Neuron (in vitro differentiated cells): ENCODE measurements at regions not wholly inside any gene's neighbourhood (a gene's known extent, or its start where the extent isn't known, plus 50 kb on each side); places are given as distances from the start of the nearest gene placed in this dataset.

Source experiments
- H2AFZ ChIP-seq: one replicate; pipeline ENCODE4 v1.6.1; 2013; ENCODE audit warnings: low read depth, mild to moderate bottlenecking, inconsistent platforms, low read length, moderate library complexity
- H3K27me3 ChIP-seq: one replicate; pipeline ENCODE4 v1.6.1; 2013; ENCODE audit warnings: low read length; ENCODE audit not compliant: insufficient read depth
- H3K36me3 ChIP-seq: one replicate; pipeline ENCODE4 v1.6.1; 2013; ENCODE audit warnings: low read length; ENCODE audit not compliant: insufficient read depth
- H3K4me1 ChIP-seq: one replicate; pipeline ENCODE4 v1.6.1; 2013; ENCODE audit warnings: low read length; ENCODE audit not compliant: insufficient read depth
- H3K4me3 ChIP-seq: 2 replicates; pipeline ENCODE4 v1.5.1; 2013; ENCODE audit warnings: mild to moderate bottlenecking, low read length, moderate library complexity
- H3K9me3 ChIP-seq: one replicate; pipeline ENCODE4 v1.6.1; 2013; ENCODE audit warnings: low read length

DNA sequence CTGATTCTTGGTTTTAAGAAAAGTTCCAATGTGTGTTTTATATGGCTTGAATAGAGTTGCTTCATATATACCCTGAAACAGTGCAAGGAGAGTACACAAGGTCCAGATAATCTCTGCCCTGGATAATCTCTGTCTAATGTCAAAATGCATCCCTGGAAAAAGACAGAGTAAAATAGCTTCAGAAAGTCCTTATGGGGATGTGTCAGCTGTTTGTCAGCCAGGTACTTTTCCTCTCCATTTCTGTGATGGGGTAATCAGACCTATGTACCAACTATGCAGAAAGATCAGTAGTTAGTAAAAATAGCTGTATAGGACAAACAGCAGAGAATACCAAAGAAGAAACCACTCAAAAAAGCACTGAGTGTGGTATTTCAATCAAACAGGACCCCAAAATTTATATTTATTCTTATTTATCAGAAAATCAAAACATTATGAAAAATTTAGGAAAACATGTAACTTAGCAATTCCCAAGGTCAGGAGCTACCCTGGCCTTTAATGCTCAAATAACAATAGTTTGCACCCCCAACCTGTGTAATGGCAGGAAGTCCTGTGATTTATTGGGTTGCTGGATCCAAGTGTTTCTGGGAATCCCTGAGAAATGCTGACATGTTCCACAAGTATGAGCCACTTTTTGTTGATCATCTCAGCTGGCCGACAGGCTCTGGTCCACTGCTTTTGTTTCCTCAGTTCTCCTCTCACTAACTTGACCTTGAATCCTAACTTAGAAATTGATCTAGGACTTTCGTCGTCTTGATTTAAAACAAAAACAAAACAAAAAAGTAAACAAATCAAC is 69.6 kb downstream of the MDH1 start:
- H2AFZ ChIP-seq, result no peak overlapping the region
- H3K36me3 ChIP-seq, result no peaks in the 10 kb centered on the region
- no peaks in the 10 kb centered on the region for H3K4me1 ChIP-seq
- H3K27me3 ChIP-seq, result no peaks in the 10 kb centered on the region
- H3K4me3 ChIP-seq, result no peak overlapping the region
- H3K9me3 ChIP-seq, result peaks cover 5% of the 10 kb centered on the region

DNA sequence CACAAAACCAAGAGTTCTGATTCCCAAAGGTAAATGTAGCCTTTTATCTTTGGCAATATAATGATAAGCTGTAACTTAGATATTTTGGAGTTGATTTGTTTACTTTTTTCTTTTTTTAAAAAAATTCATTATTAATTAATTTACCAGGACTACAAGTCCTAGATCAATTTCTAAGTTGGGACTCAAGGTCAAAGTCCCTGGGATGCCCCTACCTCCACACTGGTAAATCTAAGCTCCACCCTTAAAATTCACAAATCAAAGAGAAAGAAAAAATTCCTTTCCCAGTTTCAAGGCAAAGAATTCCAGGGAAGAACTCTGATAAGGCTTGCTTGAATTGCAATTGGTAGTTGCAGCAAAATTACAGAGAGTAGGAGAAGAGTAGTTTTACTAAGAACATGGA is 71.3 kb downstream of the MDH1 start:
- Histone ChIP-seq H3K4me1 (no peaks in the 10 kb centered on the region), H3K27me3 (no peaks in the 10 kb centered on the region), H3K36me3 (no peaks in the 10 kb centered on the region), H3K4me3 (no peak overlapping the region), H2AFZ (no peak overlapping the region), H3K9me3 (peaks cover 3% of the 10 kb centered on the region)

DNA sequence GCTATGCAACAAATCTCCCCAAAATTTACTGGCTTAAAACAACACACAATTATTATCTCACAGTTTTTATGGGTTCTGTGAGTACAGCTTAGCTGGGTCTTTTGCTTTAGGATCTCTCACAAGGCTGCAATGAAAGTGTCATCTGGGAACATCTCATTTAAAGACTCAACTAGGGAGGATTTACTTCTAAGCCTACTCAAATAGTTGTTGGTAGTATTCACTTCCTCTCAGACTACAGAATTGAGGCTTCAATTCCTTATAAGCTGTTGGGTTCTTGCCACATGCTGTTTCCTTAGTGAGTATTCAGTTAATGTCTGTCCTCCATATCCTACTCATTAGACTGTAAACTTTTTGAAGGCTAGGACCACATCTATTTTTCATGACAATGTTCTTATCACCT is 72.3 kb downstream of the MDH1 start:
- Histone ChIP-seq H3K4me1 (no peaks in the 10 kb centered on the region), H3K9me3 (peaks cover 3% of the 10 kb centered on the region), H2AFZ (no peak overlapping the region), H3K4me3 (no peak overlapping the region), H3K27me3 (no peaks in the 10 kb centered on the region), H3K36me3 (no peaks in the 10 kb centered on the region)

DNA sequence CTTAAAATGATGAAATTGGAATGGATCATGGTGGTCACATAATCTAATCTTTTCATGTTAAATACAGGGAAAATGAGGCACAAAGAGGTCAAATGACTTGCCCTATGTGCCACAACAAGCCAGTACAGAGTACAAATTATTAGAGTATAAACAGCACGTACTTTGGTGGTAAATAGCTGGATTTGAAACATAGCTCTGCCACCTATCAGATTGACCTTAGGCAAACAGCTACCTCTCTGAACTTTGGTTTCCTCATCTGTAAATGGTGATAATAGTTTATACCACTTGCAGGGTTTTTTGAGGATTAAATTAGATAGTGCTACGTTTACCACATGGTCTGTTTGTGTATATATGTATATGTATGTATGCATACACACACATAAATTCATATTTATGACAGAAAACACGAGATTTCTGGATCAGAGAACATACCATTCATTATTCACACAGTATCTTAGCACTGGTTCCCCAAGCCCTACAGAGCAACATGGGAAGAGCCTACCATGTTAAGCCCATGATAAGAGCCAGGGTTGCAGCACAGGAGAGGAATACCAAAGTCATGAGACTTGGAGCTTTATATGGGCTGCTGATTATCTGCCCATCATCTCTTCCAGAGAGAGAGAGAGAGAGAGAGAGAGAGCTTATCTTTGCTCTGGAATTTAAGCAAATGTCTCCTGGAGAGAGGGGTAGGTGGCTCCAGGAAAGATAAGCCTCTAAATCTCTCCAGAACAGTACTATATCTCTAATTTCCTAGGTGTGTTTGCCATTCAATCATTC is 73.5 kb downstream of the MDH1 start:
- no peak overlapping the region for H3K4me3 ChIP-seq
- H3K9me3 ChIP-seq, result peaks cover 3% of the 10 kb centered on the region
- peaks cover 3% of the 10 kb centered on the region for H3K4me1 ChIP-seq
- H3K36me3 ChIP-seq, result no peaks in the 10 kb centered on the region
- no peak overlapping the region for H2AFZ ChIP-seq
- no peaks in the 10 kb centered on the region for H3K27me3 ChIP-seq

DNA sequence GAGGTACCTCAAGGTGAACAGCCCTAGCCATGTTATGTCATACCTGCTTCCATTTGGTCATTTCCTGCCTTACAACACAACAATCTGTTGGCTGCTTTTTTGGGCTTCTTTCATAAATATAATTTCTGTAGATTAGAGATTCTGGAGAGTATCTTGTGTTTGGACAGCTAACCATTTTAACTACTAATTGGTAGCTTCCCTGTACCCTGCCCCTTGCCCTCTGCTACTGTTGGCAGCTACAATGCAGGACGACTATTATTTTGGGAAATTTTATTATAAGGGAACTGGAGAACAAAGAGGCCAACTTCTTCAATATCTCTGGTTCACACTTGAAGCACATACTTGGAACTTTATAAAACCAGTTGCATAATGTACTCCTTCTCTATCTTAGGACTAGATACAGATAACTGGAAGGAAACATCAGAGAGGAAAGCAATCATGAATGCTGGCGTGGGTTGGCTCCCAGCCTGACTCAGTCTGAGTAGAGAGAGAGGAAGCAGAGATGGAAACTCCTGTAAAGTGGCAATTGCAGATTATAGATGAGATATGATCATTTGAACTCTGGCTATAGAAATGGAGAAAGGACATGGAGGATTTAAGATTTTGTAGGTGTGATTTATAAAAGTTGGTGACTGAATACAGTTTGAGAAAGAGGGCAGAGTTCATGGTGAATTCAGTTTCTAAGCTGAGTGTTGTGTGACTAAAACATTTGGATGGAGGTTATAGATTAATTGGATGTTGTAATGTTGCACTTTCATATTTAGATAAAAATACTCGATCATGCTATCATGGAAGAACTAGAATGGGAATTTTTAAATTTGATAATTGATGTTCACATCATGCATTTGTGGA is 74.5 kb downstream of the MDH1 start:
- no peaks in the 10 kb centered on the region for H3K27me3 ChIP-seq
- no peak overlapping the region for H3K4me3 ChIP-seq
- no peak overlapping the region for H2AFZ ChIP-seq
- H3K36me3 ChIP-seq, result no peaks in the 10 kb centered on the region
- no peaks in the 10 kb centered on the region for H3K9me3 ChIP-seq
- peaks cover 8% of the 10 kb centered on the region for H3K4me1 ChIP-seq

DNA sequence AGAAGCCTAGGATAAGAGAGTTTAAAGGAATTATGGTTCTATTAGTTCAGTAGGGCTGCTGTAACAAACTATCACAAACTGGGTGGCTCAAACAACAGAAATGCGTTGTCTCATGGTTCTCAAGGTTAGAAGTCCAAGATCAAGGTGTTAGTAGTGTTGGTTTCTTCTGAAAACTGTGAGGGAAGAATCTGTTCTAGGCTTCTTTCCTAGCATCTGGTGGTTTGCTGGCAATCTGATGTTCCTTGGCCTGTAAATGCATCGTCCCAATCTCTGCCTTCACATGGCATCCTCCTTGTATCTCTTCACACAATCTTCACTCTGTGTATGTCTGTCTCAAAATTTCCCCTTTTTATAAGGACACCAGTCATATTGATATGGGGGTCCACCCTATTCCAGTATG is 76.3 kb downstream of the MDH1 start:
- Histone ChIP-seq H3K36me3 (no peaks in the 10 kb centered on the region), H3K4me3 (no peak overlapping the region), H2AFZ (no peak overlapping the region), H3K9me3 (no peaks in the 10 kb centered on the region), H3K27me3 (no peaks in the 10 kb centered on the region), H3K4me1 (peaks cover 8% of the 10 kb centered on the region)

DNA sequence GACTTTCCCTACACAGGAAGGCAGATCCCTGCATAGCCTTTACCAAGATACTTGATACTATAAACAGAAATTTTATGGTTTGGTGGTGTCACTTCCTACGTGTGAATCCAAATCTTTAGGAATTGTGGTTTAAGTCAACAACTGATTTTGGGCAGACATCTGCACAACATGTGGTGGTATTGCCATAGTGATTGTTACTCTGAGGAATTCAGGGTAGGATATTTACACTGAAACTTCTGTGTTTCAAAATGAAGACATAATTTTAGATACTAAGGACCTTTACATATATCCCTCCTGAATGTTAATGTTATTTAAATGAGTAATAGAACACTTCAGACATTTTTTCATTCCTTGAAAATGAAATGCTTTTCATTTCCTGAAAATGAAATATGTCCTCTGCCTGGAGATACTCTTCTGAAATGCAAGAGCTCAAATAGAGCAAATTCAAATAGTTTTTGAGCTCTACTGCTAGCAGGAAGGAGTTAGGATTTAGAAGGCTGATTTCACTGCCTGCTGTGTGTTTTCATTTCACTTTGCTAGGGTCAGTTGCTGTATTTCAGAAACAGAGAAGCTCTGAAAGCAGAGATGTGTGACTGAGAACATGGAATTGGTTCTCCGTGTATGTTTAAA is 77.2 kb downstream of the MDH1 start:
- Histone ChIP-seq H3K4me3 (no peak overlapping the region), H2AFZ (no peak overlapping the region), H3K36me3 (no peaks in the 10 kb centered on the region), H3K27me3 (no peaks in the 10 kb centered on the region), H3K9me3 (no peaks in the 10 kb centered on the region), H3K4me1 (peaks cover 8% of the 10 kb centered on the region)

DNA sequence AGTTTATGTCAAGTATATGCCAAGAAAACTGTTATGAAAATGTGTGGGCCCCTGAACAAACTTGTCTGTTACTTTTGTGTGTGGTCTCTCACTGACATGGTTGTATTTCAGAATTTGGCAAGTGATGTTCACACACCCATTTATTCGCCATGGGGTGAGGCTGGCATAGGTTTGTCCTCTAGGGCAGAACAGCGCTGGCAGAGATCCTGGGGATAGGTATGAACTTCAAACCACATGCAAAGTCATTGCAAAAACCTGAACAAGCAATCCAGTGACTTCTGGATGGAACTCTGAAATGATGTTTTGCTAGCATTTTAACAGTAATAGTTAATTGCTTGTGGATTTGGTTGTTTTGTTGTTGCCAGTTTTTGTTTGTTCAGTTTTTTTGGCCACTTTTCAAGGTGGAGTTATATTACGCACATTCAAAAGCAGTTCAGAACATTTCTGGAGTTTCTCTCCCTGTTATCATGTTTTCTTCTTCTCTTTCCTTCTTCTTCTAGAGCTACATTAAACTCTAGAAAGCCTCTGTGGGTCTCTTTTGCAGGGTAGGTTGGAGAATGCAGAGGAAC is 78.5 kb downstream of the MDH1 start:
- Histone ChIP-seq H3K9me3 (no peaks in the 10 kb centered on the region), H3K27me3 (no peaks in the 10 kb centered on the region), H3K4me3 (no peak overlapping the region), H3K36me3 (no peaks in the 10 kb centered on the region), H2AFZ (no peak overlapping the region), H3K4me1 (peaks cover 8% of the 10 kb centered on the region)

DNA sequence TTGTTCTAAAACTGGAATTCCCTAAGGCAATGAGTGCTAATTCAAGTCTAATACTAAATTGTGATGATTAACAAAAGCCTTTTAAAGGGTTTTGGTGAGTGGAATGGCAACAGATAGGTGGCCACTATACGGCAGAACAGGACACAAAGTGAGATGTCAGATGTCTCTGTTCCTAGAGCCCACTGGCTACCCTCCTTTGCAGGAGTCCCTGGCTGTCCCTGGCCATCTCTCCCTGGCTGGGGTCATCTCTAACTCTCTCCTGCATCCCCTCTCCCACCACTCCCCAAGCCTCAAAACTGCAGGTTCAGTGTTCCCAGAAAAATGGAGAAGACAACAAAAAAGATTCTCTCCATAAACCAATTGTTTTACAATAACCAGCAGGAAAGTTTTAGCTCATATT is 79.2 kb downstream of the MDH1 start:
- Histone ChIP-seq H3K27me3 (no peaks in the 10 kb centered on the region), H2AFZ (no peak overlapping the region), H3K4me3 (no peak overlapping the region), H3K36me3 (no peaks in the 10 kb centered on the region), H3K4me1 (peaks cover 8% of the 10 kb centered on the region), H3K9me3 (no peaks in the 10 kb centered on the region)

DNA sequence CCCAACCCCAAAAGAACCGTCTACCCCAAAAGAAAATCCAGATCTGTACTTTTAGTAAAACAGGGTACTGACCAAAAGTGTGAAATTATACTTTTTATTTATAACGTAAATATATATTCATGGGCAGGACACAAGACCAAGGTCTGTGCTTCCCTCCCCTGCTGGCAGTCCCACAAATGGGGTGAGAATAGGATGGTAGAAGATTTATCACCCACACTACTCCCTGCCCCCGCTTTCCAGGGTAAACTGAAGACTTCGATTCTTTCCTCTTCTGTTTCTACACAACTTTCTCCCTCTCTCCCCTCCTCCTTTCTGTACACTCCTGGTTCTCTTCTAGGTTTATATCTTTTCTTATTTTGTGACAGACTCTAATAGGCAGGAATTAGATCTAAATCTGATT is 79.7 kb downstream of the MDH1 start:
- H3K9me3 ChIP-seq, result no peaks in the 10 kb centered on the region
- H3K27me3 ChIP-seq, result no peaks in the 10 kb centered on the region
- no peak overlapping the region for H3K4me3 ChIP-seq
- no peak overlapping the region for H2AFZ ChIP-seq
- no peaks in the 10 kb centered on the region for H3K36me3 ChIP-seq
- H3K4me1 ChIP-seq, result peaks cover 8% of the 10 kb centered on the region

DNA sequence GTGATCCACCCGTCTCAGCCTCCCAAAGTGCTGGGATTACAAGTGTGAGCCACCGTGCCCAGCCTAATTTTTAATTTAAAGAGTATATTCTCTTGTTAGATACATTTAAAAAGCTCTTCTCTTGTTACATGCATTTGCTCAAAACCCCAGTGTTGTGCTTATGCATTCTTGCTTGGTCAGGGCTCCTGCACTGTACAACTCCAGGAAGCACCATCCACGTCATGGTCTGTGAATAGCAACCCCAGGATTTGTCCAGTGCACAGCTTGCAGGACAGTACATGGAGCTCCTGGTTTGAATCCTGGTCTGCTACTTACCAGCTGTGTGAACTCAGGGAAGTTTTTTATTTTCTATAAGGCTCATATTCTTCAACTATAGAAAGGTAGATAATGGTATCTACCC is 80.8 kb downstream of the MDH1 start:
- H3K4me1 ChIP-seq, result peaks cover 8% of the 10 kb centered on the region
- H3K27me3 ChIP-seq, result no peaks in the 10 kb centered on the region
- H2AFZ ChIP-seq, result no peak overlapping the region
- no peak overlapping the region for H3K4me3 ChIP-seq
- H3K9me3 ChIP-seq, result no peaks in the 10 kb centered on the region
- H3K36me3 ChIP-seq, result no peaks in the 10 kb centered on the region

DNA sequence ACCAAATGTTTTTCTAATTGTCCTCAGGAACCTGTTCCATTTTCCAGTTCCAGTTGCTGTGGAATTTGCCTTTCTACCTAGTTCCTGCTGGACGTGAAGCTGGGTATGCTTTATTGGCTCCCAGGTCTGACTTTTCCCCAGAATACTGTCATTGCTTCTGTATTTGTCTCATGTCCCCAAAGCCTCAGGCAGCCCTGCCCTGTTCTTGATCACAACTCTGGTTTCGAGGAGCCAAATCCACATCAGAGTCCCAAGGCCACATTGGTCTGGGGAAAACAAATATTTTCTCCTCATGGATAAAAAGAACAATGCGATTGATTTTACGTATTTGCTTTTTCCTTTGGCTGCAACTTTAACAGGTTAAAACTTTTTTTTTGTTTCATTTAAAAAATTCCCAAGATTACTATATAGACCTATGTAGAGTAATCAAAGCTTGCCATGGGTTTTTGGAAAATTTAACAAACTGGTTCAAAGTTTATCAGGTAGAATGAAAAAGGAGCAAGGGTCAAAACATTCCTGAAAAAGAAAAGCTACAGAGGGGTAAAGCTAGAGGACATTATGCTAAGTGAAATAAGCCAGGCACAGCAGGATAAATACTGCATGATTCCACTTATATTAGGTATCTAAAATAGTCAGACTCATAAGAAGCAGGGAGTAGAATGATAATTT is 85.2 kb downstream of the MDH1 start:
- Histone ChIP-seq H3K9me3 (no peaks in the 10 kb centered on the region), H3K4me1 (peaks cover 10% of the 10 kb centered on the region), H3K27me3 (no peaks in the 10 kb centered on the region), H3K36me3 (no peaks in the 10 kb centered on the region), H3K4me3 (no peak overlapping the region), H2AFZ (no peak overlapping the region)
